Skeletal muscle satellite cell (primary cell): ENCODE measurements at regions not wholly inside any gene's neighbourhood (a gene's known extent, or its start where the extent isn't known, plus 50 kb on each side); places are given as distances from the start of the nearest gene placed in this dataset.
A peak's percentile ranks its signal among the peaks of the same experiment; 100 is the strongest.

ENCODE experiments used
- H3K27me3 ChIP-seq: 2 replicates; pipeline ENCODE4 v1.7.0; 2013; ENCODE audit warnings: low read length; ENCODE audit not compliant: control insufficient read depth, insufficient read depth
- H3K36me3 ChIP-seq: 2 replicates; pipeline ENCODE4 v1.7.0; 2013; ENCODE audit warnings: mild to moderate bottlenecking, control low read depth, low read length; ENCODE audit not compliant: insufficient read depth
- H3K4me1 ChIP-seq: 2 replicates; pipeline ENCODE4 v1.7.0; 2013; ENCODE audit warnings: low read length; ENCODE audit not compliant: control insufficient read depth, insufficient read depth
- H3K4me2 ChIP-seq: 2 replicates; pipeline ENCODE4 v1.7.0; 2013; ENCODE audit warnings: mild to moderate bottlenecking, low read length
- H3K4me3 ChIP-seq: 2 replicates; pipeline ENCODE4 v1.7.0; 2013; ENCODE audit warnings: low read length
- H3K9ac ChIP-seq: 2 replicates; pipeline ENCODE4 v1.7.0; 2013; ENCODE audit warnings: mild to moderate bottlenecking, low read depth, low read length, moderate library complexity
- H3K9me3 ChIP-seq: replicated peaks from 2 replicates; pipeline ENCODE4 v1.7.0; 2013; ENCODE audit warnings: mild to moderate bottlenecking, control low read depth, low read length

DNA sequence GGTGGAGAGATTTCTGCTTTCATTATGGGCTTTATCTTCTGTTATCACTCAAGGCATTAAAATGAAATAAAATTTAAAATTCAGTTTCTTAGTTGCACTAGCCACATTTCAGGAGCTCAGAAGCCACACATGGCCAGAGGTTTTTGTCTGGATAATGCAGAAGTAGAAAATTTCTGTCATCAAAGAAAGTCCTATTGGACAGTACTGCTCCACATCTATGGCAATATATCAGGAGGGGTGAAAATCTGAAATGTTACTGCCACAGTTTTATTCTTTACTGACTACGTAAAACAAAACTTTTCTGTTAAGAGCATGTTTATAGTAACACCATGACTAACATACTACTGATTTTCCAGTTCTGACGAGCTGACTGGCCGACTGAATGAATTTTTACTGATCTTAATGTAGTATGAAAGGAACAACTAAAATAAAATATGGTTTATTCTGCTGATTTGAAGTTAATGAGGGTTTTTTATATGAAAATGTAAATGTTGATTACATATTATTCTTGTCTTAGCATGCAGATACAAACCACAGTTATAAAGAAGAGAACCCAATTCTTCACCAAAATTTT lies 264.0 kb upstream of the HAND2 start:
- H3K4me3 ChIP-seq = no peak overlapping the region
- no peaks in the 10 kb centered on the region for H3K9me3 ChIP-seq
- H3K27me3 ChIP-seq = no peaks in the 10 kb centered on the region
- H3K4me2 ChIP-seq = peak overlapping the region; percentile 58
- no peaks in the 10 kb centered on the region for H3K36me3 ChIP-seq
- peak overlapping the region; percentile 44 for H3K9ac ChIP-seq
- peaks cover 10% of the 10 kb centered on the region for H3K4me1 ChIP-seq

DNA sequence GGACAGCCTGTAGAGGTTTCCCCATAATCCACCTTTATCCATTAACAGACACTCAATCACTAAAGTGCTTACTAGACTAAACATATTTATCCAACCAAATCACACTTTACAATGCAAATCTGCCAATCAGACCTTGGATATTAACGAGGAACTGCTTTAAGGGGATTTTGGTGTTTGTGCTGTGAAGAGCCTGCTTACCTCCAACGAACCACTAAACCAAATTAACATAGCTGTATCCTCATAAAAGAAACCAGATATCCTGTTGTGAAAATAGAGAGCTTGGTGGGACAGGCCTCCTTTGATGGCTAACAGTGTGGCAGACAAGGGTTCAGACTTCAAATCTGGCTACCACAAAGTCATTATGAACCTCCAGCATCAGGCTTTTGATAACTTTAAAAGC lies 252.6 kb upstream of the HAND2 start:
- H3K4me3 ChIP-seq = no peak overlapping the region
- H3K9me3 ChIP-seq = no peaks in the 10 kb centered on the region
- H3K27me3 ChIP-seq = no peaks in the 10 kb centered on the region
- H3K4me1 ChIP-seq = no peaks in the 10 kb centered on the region
- no peak overlapping the region for H3K9ac ChIP-seq
- H3K4me2 ChIP-seq = no peak overlapping the region
- H3K36me3 ChIP-seq = no peaks in the 10 kb centered on the region

DNA sequence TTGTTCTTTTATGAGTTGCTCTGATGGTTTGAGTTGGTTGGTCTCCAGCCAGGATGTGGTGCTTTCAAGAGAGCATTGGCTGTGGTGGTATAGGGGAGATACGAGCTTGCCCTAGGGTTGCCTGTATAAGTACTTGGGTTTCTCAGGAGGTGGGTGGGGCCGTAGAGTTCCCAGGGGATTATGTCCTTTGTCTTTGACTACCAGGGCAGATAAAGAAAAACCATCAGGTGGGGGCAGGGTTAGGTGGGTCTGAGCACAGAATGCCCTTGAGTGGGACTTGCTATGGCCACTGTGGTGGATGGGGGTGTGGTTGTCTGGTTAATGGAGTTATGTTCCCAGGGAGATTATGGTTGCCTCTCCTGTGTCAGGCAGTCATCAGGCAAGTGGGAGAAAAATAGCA lies 247.9 kb upstream of the HAND2 start:
- Histone ChIP-seq H3K36me3 (no peaks in the 10 kb centered on the region), H3K27me3 (no peaks in the 10 kb centered on the region), H3K4me2 (no peak overlapping the region), H3K9ac (no peak overlapping the region), H3K4me1 (no peaks in the 10 kb centered on the region), H3K4me3 (no peak overlapping the region), H3K9me3 (no peaks in the 10 kb centered on the region)

DNA sequence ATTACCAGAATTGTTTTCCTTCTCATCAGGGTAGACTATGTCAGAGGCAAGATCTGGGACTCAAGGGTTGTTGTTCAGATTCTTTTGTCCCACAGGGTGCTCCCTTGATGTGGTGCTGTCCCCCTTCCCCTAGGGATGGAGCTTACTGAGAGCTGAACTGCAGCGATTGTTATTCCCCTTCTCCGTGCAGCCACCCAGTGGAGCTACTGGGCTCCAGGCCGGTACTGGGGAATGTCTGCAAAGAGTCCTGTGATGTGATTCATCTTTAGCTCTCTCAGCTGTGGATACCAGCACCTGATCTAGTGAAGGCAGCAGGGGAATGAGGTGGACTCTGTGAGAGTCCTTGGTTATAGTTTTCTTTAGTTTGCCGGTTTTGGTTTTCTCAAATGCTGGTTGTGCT lies 247.4 kb upstream of the HAND2 start:
- Histone ChIP-seq H3K9ac (no peak overlapping the region), H3K36me3 (no peaks in the 10 kb centered on the region), H3K9me3 (no peaks in the 10 kb centered on the region), H3K4me3 (no peak overlapping the region), H3K4me2 (no peak overlapping the region), H3K4me1 (no peaks in the 10 kb centered on the region), H3K27me3 (no peaks in the 10 kb centered on the region)

DNA sequence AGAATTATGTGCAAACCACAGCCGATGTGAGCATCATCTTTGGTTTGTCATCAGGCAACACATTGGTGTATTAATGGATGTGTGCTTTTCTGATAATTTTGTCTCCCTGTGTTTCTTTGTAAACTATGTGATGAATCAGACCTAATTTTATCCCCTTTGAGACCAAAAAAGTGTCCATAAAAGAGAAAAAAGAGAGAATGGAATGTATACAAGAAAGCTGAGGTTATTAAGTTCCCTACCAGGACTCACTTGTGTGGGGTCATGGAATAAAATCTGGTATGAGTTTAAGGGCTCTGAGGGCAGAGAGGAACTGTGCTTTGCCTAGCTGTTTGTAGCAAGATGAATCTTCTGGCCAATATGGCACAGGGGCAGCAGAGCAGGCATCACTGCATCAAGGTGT lies 239.5 kb upstream of the HAND2 start:
- no peaks in the 10 kb centered on the region for H3K4me1 ChIP-seq

DNA sequence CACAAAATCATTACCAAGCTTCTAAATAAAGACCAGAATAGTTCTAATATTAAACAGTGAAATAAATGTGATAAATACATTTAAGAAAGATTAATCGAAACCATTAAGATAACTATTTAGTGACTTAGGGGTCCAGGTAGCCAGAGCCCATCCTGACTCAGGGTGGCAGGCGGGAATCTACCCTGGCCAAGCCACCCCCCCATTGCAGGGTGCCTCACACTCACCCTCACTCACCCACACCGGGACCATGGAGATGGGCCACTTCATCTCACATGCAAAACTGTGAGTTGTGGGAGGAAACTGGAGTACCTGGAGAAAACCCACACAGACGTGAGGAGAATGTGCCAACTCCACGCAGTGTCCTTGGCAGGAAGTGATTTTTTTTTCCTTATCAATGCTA lies 237.6 kb upstream of the HAND2 start:
- Histone ChIP-seq H3K9me3 (no peaks in the 10 kb centered on the region), H3K4me2 (no peak overlapping the region), H3K9ac (no peak overlapping the region), H3K36me3 (no peaks in the 10 kb centered on the region), H3K4me1 (no peaks in the 10 kb centered on the region), H3K4me3 (no peak overlapping the region), H3K27me3 (no peaks in the 10 kb centered on the region)

More for the DNA sequence above, 239.5 kb upstream of the HAND2 start:
- Histone ChIP-seq H3K36me3 (no peaks in the 10 kb centered on the region), H3K4me2 (no peak overlapping the region), H3K9ac (no peak overlapping the region), H3K9me3 (no peaks in the 10 kb centered on the region), H3K27me3 (no peaks in the 10 kb centered on the region), H3K4me3 (no peak overlapping the region)

DNA sequence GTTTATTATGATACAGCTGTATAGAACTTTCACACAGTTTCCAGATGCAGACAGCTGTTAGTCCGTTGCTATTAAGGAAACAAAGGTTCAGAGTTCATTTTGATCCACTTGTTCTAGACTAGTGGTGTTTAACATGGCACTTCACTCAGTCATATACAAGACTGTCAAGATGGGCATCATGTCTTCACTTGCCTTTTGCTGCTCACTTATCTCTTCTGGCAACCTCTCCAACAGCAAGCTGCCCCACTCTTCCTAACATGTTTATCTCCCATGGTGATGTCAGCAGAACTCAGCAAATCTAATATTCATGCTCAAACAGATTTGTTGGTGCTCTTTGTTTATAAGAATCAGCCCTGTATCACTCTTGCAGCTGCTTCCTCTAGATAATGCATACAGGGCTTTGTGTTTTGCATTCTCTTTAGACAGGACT lies 236.2 kb upstream of the HAND2 start:
- no peaks in the 10 kb centered on the region for H3K36me3 ChIP-seq
- no peak overlapping the region for H3K4me3 ChIP-seq
- no peak overlapping the region for H3K9ac ChIP-seq
- no peaks in the 10 kb centered on the region for H3K9me3 ChIP-seq
- H3K4me1 ChIP-seq = no peaks in the 10 kb centered on the region
- no peaks in the 10 kb centered on the region for H3K27me3 ChIP-seq
- no peak overlapping the region for H3K4me2 ChIP-seq

DNA sequence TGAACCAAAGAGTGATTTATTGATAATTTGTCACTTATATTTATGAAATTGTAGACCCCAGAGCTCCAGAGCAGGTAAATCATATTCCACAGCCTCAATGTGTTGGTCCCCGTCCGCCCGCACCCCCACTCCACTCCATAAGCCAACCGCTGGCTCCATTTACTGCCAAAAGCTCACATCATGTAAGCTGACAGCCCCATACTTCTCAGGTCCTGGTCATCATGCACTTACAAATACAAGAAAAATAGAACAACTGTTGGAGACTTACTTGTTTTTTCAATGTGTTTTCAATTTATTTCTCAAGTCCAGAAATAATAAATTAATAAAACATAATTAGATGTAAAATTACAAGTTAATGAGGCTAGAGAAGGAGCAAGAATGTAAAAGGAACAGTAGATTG lies 235.7 kb upstream of the HAND2 start:
- H3K4me1 ChIP-seq = no peaks in the 10 kb centered on the region
- no peak overlapping the region for H3K4me2 ChIP-seq
- H3K36me3 ChIP-seq = no peaks in the 10 kb centered on the region
- H3K9me3 ChIP-seq = no peaks in the 10 kb centered on the region
- no peaks in the 10 kb centered on the region for H3K27me3 ChIP-seq
- no peak overlapping the region for H3K9ac ChIP-seq
- no peak overlapping the region for H3K4me3 ChIP-seq

DNA sequence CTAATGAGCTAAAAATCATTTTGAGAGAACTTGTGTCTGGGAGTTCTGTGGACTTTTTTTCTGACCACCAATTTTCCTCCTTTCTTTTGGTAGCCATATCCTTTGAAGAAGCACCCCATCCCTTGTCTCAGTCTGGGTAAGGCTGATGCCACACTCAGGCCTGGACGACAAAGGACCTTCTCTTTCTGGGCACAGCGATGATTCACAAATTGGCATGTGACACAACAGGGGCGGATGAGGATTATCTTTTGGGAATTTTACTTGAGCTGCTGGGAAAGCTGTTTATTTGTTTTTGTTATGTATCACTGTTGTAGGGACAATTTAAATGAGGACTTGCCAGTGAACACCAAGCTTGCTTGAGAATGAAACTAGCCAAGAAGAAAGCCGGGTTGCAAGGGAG lies 233.4 kb upstream of the HAND2 start:
- Histone ChIP-seq H3K9ac (no peak overlapping the region), H3K36me3 (no peaks in the 10 kb centered on the region), H3K9me3 (no peaks in the 10 kb centered on the region), H3K27me3 (no peaks in the 10 kb centered on the region), H3K4me2 (no peak overlapping the region), H3K4me1 (no peaks in the 10 kb centered on the region), H3K4me3 (no peak overlapping the region)

DNA sequence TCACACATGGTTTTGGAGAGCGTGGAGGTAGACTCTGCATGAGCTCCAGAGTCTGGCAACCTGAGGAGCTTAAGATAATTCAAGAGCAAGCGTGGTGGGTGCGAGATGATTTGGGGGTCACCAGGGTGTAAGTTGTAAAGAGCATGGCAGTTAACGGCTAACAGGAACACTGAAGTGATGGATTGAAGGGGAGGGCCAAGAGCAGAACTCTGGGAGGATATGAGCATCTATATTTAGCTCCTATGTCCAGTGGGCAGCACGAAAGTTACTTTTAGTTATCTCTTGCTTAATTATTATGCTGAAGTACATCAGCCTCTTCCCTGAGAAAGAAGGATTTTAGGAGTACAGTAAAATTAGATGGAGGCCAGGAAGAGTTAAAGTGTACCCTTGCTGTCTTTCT lies 231.9 kb upstream of the HAND2 start:
- H3K4me3 ChIP-seq = no peak overlapping the region
- H3K4me1 ChIP-seq = no peaks in the 10 kb centered on the region
- H3K36me3 ChIP-seq = no peaks in the 10 kb centered on the region
- no peaks in the 10 kb centered on the region for H3K27me3 ChIP-seq
- H3K9ac ChIP-seq = no peak overlapping the region
- no peaks in the 10 kb centered on the region for H3K9me3 ChIP-seq
- H3K4me2 ChIP-seq = no peak overlapping the region

DNA sequence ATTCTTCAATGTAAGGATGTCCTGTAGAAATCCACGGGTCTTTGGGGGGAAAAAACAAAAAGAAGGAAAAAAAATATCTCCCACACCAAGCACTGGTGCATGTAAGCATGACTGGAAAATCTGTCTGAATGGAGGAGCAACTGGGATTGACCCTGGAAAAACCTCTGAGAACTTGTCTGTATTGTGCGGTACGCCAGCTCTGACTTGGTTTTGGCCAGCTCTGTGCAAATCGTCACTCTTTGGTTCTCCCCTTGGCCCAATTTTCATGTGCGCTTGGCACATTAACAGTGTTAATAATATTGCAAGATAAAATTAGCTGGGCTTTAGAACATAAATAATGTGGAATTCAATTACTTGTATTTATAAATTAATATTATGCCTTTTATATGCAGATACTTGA lies 231.2 kb upstream of the HAND2 start:
- no peaks in the 10 kb centered on the region for H3K4me1 ChIP-seq
- no peak overlapping the region for H3K9ac ChIP-seq
- H3K36me3 ChIP-seq = no peaks in the 10 kb centered on the region
- no peaks in the 10 kb centered on the region for H3K27me3 ChIP-seq
- no peak overlapping the region for H3K4me3 ChIP-seq
- no peaks in the 10 kb centered on the region for H3K9me3 ChIP-seq
- H3K4me2 ChIP-seq = no peak overlapping the region

DNA sequence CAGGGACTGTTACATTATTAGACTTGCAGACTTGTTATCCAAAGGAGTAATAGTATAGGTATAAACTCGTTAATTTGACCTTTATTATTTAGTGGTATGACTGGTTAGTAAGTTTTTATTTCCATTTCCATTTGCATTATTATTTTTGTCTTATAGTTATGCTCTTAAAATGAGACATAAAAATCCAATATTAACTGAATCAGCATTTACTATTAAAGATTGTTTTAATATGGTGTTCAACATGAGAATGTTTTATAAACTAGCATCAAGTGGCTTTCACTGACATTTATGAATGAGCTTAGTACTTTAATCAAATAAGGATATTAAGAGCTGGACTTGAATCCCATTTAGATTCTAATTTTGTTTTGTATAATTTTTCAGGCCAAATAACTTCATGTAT lies 228.1 kb upstream of the HAND2 start:
- H3K36me3 ChIP-seq = no peaks in the 10 kb centered on the region
- H3K4me1 ChIP-seq = no peaks in the 10 kb centered on the region
- H3K9me3 ChIP-seq = no peaks in the 10 kb centered on the region
- no peak overlapping the region for H3K4me2 ChIP-seq
- no peak overlapping the region for H3K9ac ChIP-seq
- H3K4me3 ChIP-seq = no peak overlapping the region
- H3K27me3 ChIP-seq = no peaks in the 10 kb centered on the region
